Neuronal stem cell (in vitro differentiated cells): ENCODE measurements at regions not wholly inside any gene's neighbourhood (a gene's known extent, or its start where the extent isn't known, plus 50 kb on each side); places are given as distances from the start of the nearest gene placed in this dataset.
"Not testable (repeated sequence)": the region's sequence is repeated elsewhere in the genome, so short reads cannot be mapped to it uniquely, and the experiment has no call there.

ENCODE experiments used
- DNase-seq: peaks from one replicate; pipeline ENCODE4 v3.0.0-alpha.2; 2013; ENCODE audit warnings: low spot score
- H2AFZ ChIP-seq: one replicate; pipeline ENCODE4 v1.6.1; 2013; ENCODE audit warnings: mild to moderate bottlenecking, low read length, inconsistent platforms
- H2AK5ac ChIP-seq: 2 replicates; pipeline ENCODE4 v1.6.1; 2013; ENCODE audit warnings: low read depth, mild to moderate bottlenecking, inconsistent platforms, low read length, moderate library complexity, mixed read lengths
- H2BK120ac ChIP-seq: 2 replicates; pipeline ENCODE4 v1.6.1; 2013; ENCODE audit warnings: low read depth, mild to moderate bottlenecking, inconsistent platforms, low read length, moderate library complexity, mixed read lengths
- H2BK12ac ChIP-seq: one replicate; pipeline ENCODE4 v1.6.1; 2013; ENCODE audit warnings: low read length, inconsistent platforms
- H2BK15ac ChIP-seq: 2 replicates; pipeline ENCODE4 v1.6.1; 2013; ENCODE audit warnings: mild to moderate bottlenecking, low read length, inconsistent platforms, mixed read lengths
- H2BK5ac ChIP-seq: one replicate; pipeline ENCODE4 v1.6.1; 2013; ENCODE audit warnings: inconsistent platforms, mild to moderate bottlenecking, low read length, moderate library complexity
- H3K14ac ChIP-seq: one replicate; pipeline ENCODE4 v1.6.1; 2013; ENCODE audit warnings: low read length, inconsistent platforms
- H3K18ac ChIP-seq: 2 replicates; pipeline ENCODE4 v1.6.1; 2013; ENCODE audit warnings: low read length, inconsistent platforms
- H3K23ac ChIP-seq: 2 replicates; pipeline ENCODE4 v1.6.1; 2013; ENCODE audit warnings: low read depth, mild to moderate bottlenecking, mixed read lengths, low read length, inconsistent platforms; ENCODE audit not compliant: poor library complexity
- H3K27ac ChIP-seq: replicated peaks from 3 replicates; pipeline ENCODE4 v1.5.1; 2013; ENCODE audit warnings: low read length, inconsistent platforms
- H3K27me3 ChIP-seq, 3 experiments: 2 replicates each; pipeline ENCODE4 v1.6.1; 2013; ENCODE audit warnings: low read length in 3 of 3, mild to moderate bottlenecking in 2 of 3, inconsistent platforms in 1 of 3, low read depth in 1 of 3, mixed read lengths in 1 of 3, moderate library complexity in 1 of 3; ENCODE audit not compliant: control insufficient read depth in 3 of 3, insufficient read depth in 3 of 3
- H3K36me3 ChIP-seq, 2 donors: replicated peaks in 1 of 2; 2 replicates each; pipeline ENCODE4 v1.6.1; 2013; ENCODE audit warnings: low read length in 2 of 2; ENCODE audit not compliant: control insufficient read depth in 2 of 2, insufficient read depth in 2 of 2
- H3K4ac ChIP-seq: 2 replicates; pipeline ENCODE4 v1.6.1; 2013; ENCODE audit warnings: inconsistent platforms, mild to moderate bottlenecking, low read length, moderate library complexity
- H3K4me1 ChIP-seq, 2 donors: 1 replicate in 1 of 2; 2 replicates in 1 of 2; pipeline ENCODE4 v1.6.1; 2013; ENCODE audit warnings: low read length in 2 of 2, low read depth in 1 of 2; ENCODE audit not compliant: control insufficient read depth in 2 of 2, insufficient read depth in 1 of 2
- H3K4me2 ChIP-seq: one replicate; pipeline ENCODE4 v1.6.1; 2013; ENCODE audit warnings: mild to moderate bottlenecking, low read length, inconsistent platforms; ENCODE audit not compliant: insufficient read depth, poor library complexity, severe bottlenecking
- H3K4me3 ChIP-seq, 2 donors: 2 replicates each; pipeline ENCODE4 v1.5.1; 2013; ENCODE audit warnings: low read length in 2 of 2, mild to moderate bottlenecking in 2 of 2, inconsistent platforms in 1 of 2, moderate library complexity in 1 of 2
- H3K79me1 ChIP-seq: one replicate; pipeline ENCODE4 v1.6.1; 2013; ENCODE audit warnings: low read depth, mild to moderate bottlenecking, inconsistent platforms, low read length, moderate library complexity
- H3K9ac ChIP-seq: one replicate; pipeline ENCODE4 v1.6.1; 2013; ENCODE audit warnings: mild to moderate bottlenecking, low read depth, low read length, inconsistent platforms; ENCODE audit not compliant: poor library complexity
- H3K9me3 ChIP-seq, 2 donors: replicated peaks in 1 of 2; 2 replicates each; pipeline versions ENCODE3 to v1.6.1; 2013; ENCODE audit warnings: low read length in 2 of 2, mild to moderate bottlenecking in 2 of 2, inconsistent platforms in 1 of 2, low read depth in 1 of 2, mixed read lengths in 1 of 2, moderate library complexity in 1 of 2; ENCODE audit not compliant: control insufficient read depth in 2 of 2, insufficient read depth in 1 of 2
- H4K8ac ChIP-seq: one replicate; pipeline ENCODE4 v1.6.1; 2013; ENCODE audit warnings: low read depth, mild to moderate bottlenecking, inconsistent platforms, low read length, moderate library complexity
- H4K91ac ChIP-seq: one replicate; pipeline ENCODE4 v1.6.1; 2013; ENCODE audit warnings: low read length, low read depth, mild to moderate bottlenecking, inconsistent platforms; ENCODE audit not compliant: poor library complexity
- WGBS, 2 donors: extraction: QIAGEN DNeasy Blood & Tissue Kit; methylation state at CpG; one replicate each; pipeline ENCODE4 v1.1.7; 2013; ENCODE audit warnings: missing lambda C conversion rate in 2 of 2, mixed read lengths in 1 of 2; ENCODE audit not compliant: insufficient read length in 2 of 2, insufficient replicate concordance in 1 of 2; ENCODE audit errors: extremely low coverage in 2 of 2; 5-methylcytosine and 5-hydroxymethylcytosine counted together

DNA sequence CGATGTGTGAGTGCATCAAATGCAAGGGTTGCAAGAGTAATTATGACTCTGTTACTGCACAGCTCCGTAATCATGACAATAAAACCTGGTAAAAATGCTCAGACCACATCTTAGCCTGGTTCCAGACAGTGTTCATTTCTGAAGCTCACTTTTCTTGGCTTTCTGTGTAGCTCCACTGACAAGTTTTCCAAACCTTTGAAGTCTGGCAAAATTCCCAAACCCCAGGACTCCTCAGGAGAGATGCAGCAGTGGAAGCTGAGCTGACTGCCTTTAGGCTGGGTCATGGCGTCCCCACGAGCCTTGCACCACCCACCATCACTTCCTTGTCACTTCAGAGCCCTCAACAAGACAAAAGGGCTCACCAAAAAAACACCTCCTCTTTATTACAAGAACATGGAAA, 131.6 kb upstream of the TAS2R1 start:
- Histone ChIP-seq H3K9me3 (no peaks in the 10 kb centered on the region), H4K91ac (no peak overlapping the region), H4K8ac (no peak overlapping the region), H2BK15ac (no peak overlapping the region), H3K23ac (no peak overlapping the region), H2AFZ (no peak overlapping the region), H3K4me3 (no peak overlapping the region), H3K9ac (no peak overlapping the region), H3K14ac (no peak overlapping the region), H2BK5ac (no peak overlapping the region), H3K36me3 (no peaks in the 10 kb centered on the region), H2BK120ac (no peak overlapping the region), H3K27me3 (no peaks in the 10 kb centered on the region), H2AK5ac (no peak overlapping the region), H3K4ac (no peak overlapping the region), H3K27ac (no peak overlapping the region), H2BK12ac (no peak overlapping the region), H3K4me1 (no peaks in the 10 kb centered on the region), H3K4me2 (no peak overlapping the region), H3K18ac (no peak overlapping the region), H3K79me1 (no peaks in the 10 kb centered on the region)
- no CpG with 5 or more reads among the region's 4 CpGs for WGBS, 2 donors
- no peak for DNase-seq

DNA sequence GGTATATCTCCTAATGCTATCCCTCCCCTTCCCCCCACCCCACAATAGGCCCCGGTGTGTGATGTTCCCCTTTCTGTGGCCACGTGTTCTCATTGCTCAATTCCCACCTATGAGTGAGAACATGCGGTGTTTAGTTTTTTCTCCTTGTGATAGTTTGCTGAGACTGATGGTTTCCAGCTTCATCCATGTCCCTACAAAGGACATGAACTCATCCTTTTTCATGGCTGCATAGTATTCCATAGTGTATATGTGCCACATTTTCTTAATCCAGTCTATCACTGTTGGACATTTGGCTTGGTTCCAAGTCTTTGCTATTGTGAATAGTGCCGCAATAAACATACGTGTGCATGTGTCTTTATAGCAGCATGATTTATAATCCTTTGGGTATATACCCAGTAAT, 122.5 kb upstream of the TAS2R1 start:
- H3K27me3 ChIP-seq, H4K91ac ChIP-seq, H3K9ac ChIP-seq, DNase-seq, H4K8ac ChIP-seq, H3K14ac ChIP-seq, H3K23ac ChIP-seq, H2AFZ ChIP-seq, H2BK5ac ChIP-seq, H3K79me1 ChIP-seq, H2BK15ac ChIP-seq, H3K4me1 ChIP-seq, H3K18ac ChIP-seq, H3K36me3 ChIP-seq, H3K4me2 ChIP-seq, H2AK5ac ChIP-seq, H2BK120ac ChIP-seq, H3K4ac ChIP-seq, H3K27ac ChIP-seq, H3K4me3 ChIP-seq, H2BK12ac ChIP-seq, H3K9me3 ChIP-seq: not testable (repeated sequence)
- no CpG with 5 or more reads among the region's 5 CpGs for WGBS, 2 donors

- no CpG with 5 or more reads among the region's 3 CpGs for WGBS, 2 donors
- no peaks in the 10 kb centered on the region for H3K27me3 ChIP-seq
- no peak overlapping the region for H4K91ac ChIP-seq
Observed at GRCh38 chr5:9743507-9743906, 113.4 kb upstream of the TAS2R1 start.

GRCh38 chr5:9742848-9743247, 112.7 kb upstream of the TAS2R1 start:
- Histone ChIP-seq H3K9ac (no peak overlapping the region), H2BK12ac (no peak overlapping the region), H3K4ac (no peak overlapping the region), H3K23ac (no peak overlapping the region), H2BK120ac (no peak overlapping the region), H3K79me1 (no peaks in the 10 kb centered on the region), H3K27me3 (no peaks in the 10 kb centered on the region), H2AFZ (no peak overlapping the region), H3K36me3 (no peaks in the 10 kb centered on the region), H3K4me1 (no peaks in the 10 kb centered on the region), H2BK15ac (no peak overlapping the region), H2BK5ac (no peak overlapping the region), H4K8ac (no peak overlapping the region), H2AK5ac (no peak overlapping the region), H4K91ac (no peak overlapping the region), H3K27ac (no peak overlapping the region), H3K18ac (no peak overlapping the region), H3K14ac (no peak overlapping the region), H3K4me2 (no peak overlapping the region), H3K9me3 (no peaks in the 10 kb centered on the region), H3K4me3 (no peak overlapping the region)
- no peak for DNase-seq
- WGBS, 2 donors, result no CpG with 5 or more reads among the region's 1 CpG

More at GRCh38 chr5:9743507-9743906, 113.4 kb upstream of the TAS2R1 start:
- no peak overlapping the region for H2BK5ac ChIP-seq
- no peak overlapping the region for H3K14ac ChIP-seq
- H3K4me2 ChIP-seq, result no peak overlapping the region
- no peak overlapping the region for H3K27ac ChIP-seq
- no peaks in the 10 kb centered on the region for H3K36me3 ChIP-seq
- H3K79me1 ChIP-seq, result no peaks in the 10 kb centered on the region
- H3K18ac ChIP-seq, result no peak overlapping the region
- no peak overlapping the region for H3K23ac ChIP-seq
- no peaks in the 10 kb centered on the region for H3K9me3 ChIP-seq
- H2BK12ac ChIP-seq, result no peak overlapping the region
- no peak for DNase-seq
- no peak overlapping the region for H3K4me3 ChIP-seq
- no peaks in the 10 kb centered on the region for H3K4me1 ChIP-seq
- no peak overlapping the region for H2BK15ac ChIP-seq
- no peak overlapping the region for H2AFZ ChIP-seq
- H3K4ac ChIP-seq, result no peak overlapping the region
- H4K8ac ChIP-seq, result no peak overlapping the region
- no peak overlapping the region for H2AK5ac ChIP-seq
- H3K9ac ChIP-seq, result no peak overlapping the region
- no peak overlapping the region for H2BK120ac ChIP-seq
